ENCODE measurements at regions not wholly inside any gene's neighbourhood (a gene's known extent, or its start where the extent isn't known, plus 50 kb on each side); places are given as distances from the start of the nearest gene placed in this dataset.

DNA sequence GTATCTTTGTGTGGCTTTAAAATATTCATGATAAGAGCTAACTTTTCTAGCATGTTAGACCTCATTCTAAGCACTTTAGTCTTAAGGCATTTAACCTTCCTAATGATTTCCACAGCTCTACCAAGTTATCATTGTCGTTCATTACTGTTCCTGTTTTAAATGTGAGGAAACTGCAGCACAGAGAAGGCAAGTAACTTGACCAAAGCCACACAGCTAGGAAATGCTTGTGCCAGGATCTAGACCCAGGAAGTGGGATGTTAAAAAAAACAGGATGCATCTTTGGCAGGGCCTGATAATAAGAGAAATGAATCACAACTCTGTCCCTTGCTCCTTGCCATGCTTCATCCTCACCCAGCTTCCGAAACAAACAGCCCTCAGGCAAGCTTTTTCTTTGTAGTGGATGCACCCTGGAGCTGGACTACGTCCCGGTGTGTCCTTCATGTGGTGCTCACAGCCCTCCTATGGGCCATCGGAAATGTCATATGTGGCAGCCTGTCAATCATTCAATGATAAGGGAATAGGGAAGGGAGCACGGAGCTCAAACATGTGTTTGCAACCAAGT, 196.9 kb upstream of the RREB1 start:
- Histone ChIP-seq H3K79me2 (ENCODE audit: low read depth) (no peaks in the 10 kb centered on the region), H3K27ac (no peak overlapping the region), H3K4me3 (no peak overlapping the region), H3K4me1 (peaks cover 21% of the 10 kb centered on the region), H3K27me3 (no peaks in the 10 kb centered on the region), H3K9me3 (ENCODE audit: low read depth) (no peaks in the 10 kb centered on the region), H2AFZ (replicated peaks) (no peak overlapping the region), H4K20me1 (ENCODE audit: low read depth) (no peaks in the 10 kb centered on the region), H3F3A (ENCODE audit: low read depth) (peaks cover 7% of the 10 kb centered on the region), H3K36me3 (no peaks in the 10 kb centered on the region), H3K9ac (no peak overlapping the region), H3K4me2 (no peak overlapping the region)
- TF ChIP-seq, protein P1, sequence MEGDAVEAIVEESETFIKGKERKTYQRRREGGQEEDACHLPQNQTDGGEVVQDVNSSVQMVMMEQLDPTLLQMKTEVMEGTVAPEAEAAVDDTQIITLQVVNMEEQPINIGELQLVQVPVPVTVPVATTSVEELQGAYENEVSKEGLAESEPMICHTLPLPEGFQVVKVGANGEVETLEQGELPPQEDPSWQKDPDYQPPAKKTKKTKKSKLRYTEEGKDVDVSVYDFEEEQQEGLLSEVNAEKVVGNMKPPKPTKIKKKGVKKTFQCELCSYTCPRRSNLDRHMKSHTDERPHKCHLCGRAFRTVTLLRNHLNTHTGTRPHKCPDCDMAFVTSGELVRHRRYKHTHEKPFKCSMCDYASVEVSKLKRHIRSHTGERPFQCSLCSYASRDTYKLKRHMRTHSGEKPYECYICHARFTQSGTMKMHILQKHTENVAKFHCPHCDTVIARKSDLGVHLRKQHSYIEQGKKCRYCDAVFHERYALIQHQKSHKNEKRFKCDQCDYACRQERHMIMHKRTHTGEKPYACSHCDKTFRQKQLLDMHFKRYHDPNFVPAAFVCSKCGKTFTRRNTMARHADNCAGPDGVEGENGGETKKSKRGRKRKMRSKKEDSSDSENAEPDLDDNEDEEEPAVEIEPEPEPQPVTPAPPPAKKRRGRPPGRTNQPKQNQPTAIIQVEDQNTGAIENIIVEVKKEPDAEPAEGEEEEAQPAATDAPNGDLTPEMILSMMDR (IDR thresholded peaks at IDR 0.05) = no peak
- no peak for TF ChIP-seq EZH2 (IDR thresholded peaks at IDR 0.05)
- no peak for TF ChIP-seq EZH2phosphoT487 (IDR thresholded peaks at IDR 0.05)
- Mint-ChIP-seq H3K36me3 (no peaks in the 10 kb centered on the region), H3K27me3 (ENCODE audit: insufficient read depth, low read depth) (peaks cover 7% of the 10 kb centered on the region), H3K27ac (no peak overlapping the region), H3K9me3 (no peaks in the 10 kb centered on the region), H3K4me1 (peaks cover 24% of the 10 kb centered on the region), H3K4me3 (no peak overlapping the region)
- no peak for DNase-seq (ENCODE audit: low spot score)

DNA sequence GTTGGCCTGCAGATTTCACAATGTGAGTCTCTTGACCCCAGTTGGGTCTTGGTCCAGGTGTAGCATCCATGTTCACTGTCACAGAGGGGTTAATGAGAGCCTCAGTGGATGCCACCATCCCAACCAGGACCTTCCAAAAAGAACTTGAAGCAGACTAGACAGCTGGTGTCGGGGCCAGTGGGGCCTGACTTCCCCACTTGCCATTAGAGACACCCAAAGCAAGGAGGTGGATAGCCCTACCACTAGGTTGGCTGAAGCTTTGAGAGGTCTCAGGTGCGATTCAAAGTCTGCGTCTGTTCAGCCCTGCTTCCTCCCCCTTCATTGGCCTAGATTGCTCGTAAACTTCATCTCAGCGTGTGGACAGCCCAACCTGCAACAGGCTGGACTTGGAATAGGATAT, 196.4 kb upstream of the RREB1 start:
- H3K36me3 ChIP-seq = no peaks in the 10 kb centered on the region
- TF ChIP-seq EZH2 (IDR thresholded peaks at IDR 0.05) (no peak), EZH2phosphoT487 (IDR thresholded peaks at IDR 0.05) (no peak)
- TF ChIP-seq, protein P1 (IDR thresholded peaks at IDR 0.05) = no peak
- no peak overlapping the region for H2AFZ ChIP-seq (replicated peaks)
- H3K27me3 Mint-ChIP-seq (ENCODE audit: insufficient read depth, low read depth) = peaks cover 5% of the 10 kb centered on the region
- no peaks in the 10 kb centered on the region for H4K20me1 ChIP-seq (ENCODE audit: low read depth)
- H3K27ac Mint-ChIP-seq = no peak overlapping the region
- no peak overlapping the region for H3K9ac ChIP-seq
- H3K79me2 ChIP-seq (ENCODE audit: low read depth) = no peaks in the 10 kb centered on the region
- H3K4me3 Mint-ChIP-seq = no peak overlapping the region
- H3K9me3 Mint-ChIP-seq = no peaks in the 10 kb centered on the region
- H3K36me3 Mint-ChIP-seq = no peaks in the 10 kb centered on the region
- H3K4me3 ChIP-seq = no peak overlapping the region
- H3K4me2 ChIP-seq = no peak overlapping the region
- no peaks in the 10 kb centered on the region for H3K9me3 ChIP-seq (ENCODE audit: low read depth)
- H3K27me3 ChIP-seq = no peaks in the 10 kb centered on the region
- peaks cover 7% of the 10 kb centered on the region for H3F3A ChIP-seq (ENCODE audit: low read depth)
- peaks cover 21% of the 10 kb centered on the region for H3K4me1 ChIP-seq
- peaks cover 28% of the 10 kb centered on the region for H3K4me1 Mint-ChIP-seq
- H3K27ac ChIP-seq = no peak overlapping the region
- no peak for DNase-seq (ENCODE audit: low spot score)

DNA sequence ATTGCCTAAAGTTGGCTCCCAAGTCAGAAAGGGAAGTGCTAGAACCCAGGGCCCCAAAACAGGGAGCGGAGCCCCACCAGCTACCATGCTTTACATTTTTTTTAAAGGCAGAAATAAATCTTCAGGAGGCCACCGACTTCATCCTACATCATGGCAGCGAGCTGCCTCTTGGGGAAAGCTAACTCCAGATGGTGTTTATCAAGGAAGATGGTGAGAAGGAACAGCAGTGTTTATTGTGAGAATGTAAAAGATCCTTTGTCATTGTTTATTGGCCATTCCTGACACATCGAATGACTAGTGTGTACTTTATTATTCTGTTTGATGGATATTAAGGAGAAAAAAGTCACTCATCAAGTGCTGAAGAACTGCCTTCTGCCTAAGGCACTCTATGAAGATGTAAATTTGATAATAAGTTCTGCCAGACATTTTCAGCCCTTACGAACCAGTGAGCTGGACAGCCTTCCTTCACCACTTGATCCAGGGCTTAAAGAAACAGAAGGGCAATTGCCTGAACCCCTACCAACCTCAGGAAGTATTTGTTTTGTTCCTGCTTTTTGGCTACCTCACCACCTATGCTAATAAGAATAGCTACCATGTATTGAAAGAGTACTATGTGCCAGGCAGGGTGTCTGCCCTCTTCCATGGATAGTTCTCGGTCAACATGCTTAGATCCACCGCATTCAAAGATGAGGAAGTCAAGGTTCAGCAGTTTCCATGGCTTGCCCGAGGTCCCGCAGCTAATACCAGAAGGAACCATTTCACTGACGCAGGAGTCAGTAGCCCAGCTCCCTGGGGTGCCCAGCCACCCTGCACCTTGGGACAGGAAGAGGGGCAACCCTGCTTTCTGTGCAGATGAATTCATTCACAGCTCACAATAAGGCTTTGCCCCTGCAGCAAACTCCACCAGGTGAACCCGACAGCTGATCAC, 194.7 kb upstream of the RREB1 start:
- H3K27me3 Mint-ChIP-seq (ENCODE audit: insufficient read depth, low read depth) = peaks cover 5% of the 10 kb centered on the region
- DNase-seq (ENCODE audit: low spot score) = no peak
- no peaks in the 10 kb centered on the region for H3K9me3 ChIP-seq (ENCODE audit: low read depth)
- no peak for TF ChIP-seq EZH2 (IDR thresholded peaks at IDR 0.05)
- no peak for TF ChIP-seq EZH2phosphoT487 (IDR thresholded peaks at IDR 0.05)
- TF ChIP-seq, protein P1 (IDR thresholded peaks at IDR 0.05) = no peak
- no peak overlapping the region for H2AFZ ChIP-seq (replicated peaks)
- H3K4me3 ChIP-seq = no peak overlapping the region
- no peak overlapping the region for H3K9ac ChIP-seq
- H3K9me3 Mint-ChIP-seq = no peaks in the 10 kb centered on the region
- peaks cover 11% of the 10 kb centered on the region for H3K4me1 ChIP-seq
- no peak overlapping the region for H3K27ac ChIP-seq
- no peak overlapping the region for H3K4me3 Mint-ChIP-seq
- H3K27me3 ChIP-seq = no peaks in the 10 kb centered on the region
- H3K27ac Mint-ChIP-seq = no peak overlapping the region
- no peaks in the 10 kb centered on the region for H3F3A ChIP-seq (ENCODE audit: low read depth)
- H3K79me2 ChIP-seq (ENCODE audit: low read depth) = no peaks in the 10 kb centered on the region
- H3K36me3 Mint-ChIP-seq = no peaks in the 10 kb centered on the region
- no peaks in the 10 kb centered on the region for H4K20me1 ChIP-seq (ENCODE audit: low read depth)
- no peaks in the 10 kb centered on the region for H3K36me3 ChIP-seq
- H3K4me1 Mint-ChIP-seq = peaks cover 20% of the 10 kb centered on the region
- no peak overlapping the region for H3K4me2 ChIP-seq

Measured in neural progenitor cell (in vitro differentiated cells).